ENCODE measurements at regions not wholly inside any gene's neighbourhood (a gene's known extent, or its start where the extent isn't known, plus 50 kb on each side); places are given as distances from the start of the nearest gene placed in this dataset.

DNA sequence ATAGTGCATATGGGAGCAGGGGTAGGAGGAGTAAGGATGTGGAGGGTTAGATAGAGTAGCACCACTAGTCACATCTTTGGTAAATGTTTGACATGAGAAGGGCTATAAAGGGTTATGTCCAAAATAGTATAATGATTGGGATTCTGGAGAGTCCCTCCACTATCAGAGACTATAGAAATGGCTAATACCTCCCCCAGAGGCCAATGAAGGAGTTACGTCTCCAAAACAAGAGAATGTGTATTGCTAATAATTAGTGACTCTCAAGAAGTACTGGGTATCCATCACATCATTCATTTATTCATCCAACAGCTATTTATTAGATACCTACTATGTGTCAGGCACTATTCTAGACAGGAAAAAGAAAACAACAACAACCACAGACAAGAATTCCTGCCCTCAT lies 203.7 kb upstream of the UMPS start:
- H3K27ac ChIP-seq (ENCODE audit: low read depth, low read length), result no peak overlapping the region
- H3K9me3 ChIP-seq (ENCODE audit: insufficient read depth, low read length), result no peaks in the 10 kb centered on the region
- no peaks in the 10 kb centered on the region for H3K36me3 ChIP-seq (ENCODE audit: low read length)
- H3F3A ChIP-seq (ENCODE audit: insufficient read depth), result no peaks in the 10 kb centered on the region
- H2AFZ ChIP-seq (ENCODE audit: low read depth, low read length, severe bottlenecking), result no peak overlapping the region
- no peak overlapping the region for H3K4me3 ChIP-seq (ENCODE audit: insufficient read depth, low read length, poor library complexity, severe bottlenecking)
- no peaks in the 10 kb centered on the region for H3K79me2 ChIP-seq (ENCODE audit: insufficient read depth, low read length)
- no peaks in the 10 kb centered on the region for H3K27me3 ChIP-seq (ENCODE audit: low read length)
- no peak overlapping the region for H3K4me2 ChIP-seq (ENCODE audit: low read depth, low read length, poor library complexity, severe bottlenecking)
- no peak overlapping the region for H3K9ac ChIP-seq (ENCODE audit: low read length)
- H3K9me2 ChIP-seq (replicated peaks; ENCODE audit: insufficient read depth, low read length), result no peaks in the 10 kb centered on the region
- TF ChIP-seq, protein P1, sequence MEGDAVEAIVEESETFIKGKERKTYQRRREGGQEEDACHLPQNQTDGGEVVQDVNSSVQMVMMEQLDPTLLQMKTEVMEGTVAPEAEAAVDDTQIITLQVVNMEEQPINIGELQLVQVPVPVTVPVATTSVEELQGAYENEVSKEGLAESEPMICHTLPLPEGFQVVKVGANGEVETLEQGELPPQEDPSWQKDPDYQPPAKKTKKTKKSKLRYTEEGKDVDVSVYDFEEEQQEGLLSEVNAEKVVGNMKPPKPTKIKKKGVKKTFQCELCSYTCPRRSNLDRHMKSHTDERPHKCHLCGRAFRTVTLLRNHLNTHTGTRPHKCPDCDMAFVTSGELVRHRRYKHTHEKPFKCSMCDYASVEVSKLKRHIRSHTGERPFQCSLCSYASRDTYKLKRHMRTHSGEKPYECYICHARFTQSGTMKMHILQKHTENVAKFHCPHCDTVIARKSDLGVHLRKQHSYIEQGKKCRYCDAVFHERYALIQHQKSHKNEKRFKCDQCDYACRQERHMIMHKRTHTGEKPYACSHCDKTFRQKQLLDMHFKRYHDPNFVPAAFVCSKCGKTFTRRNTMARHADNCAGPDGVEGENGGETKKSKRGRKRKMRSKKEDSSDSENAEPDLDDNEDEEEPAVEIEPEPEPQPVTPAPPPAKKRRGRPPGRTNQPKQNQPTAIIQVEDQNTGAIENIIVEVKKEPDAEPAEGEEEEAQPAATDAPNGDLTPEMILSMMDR (IDR thresholded peaks at IDR 0.05; ENCODE audit: insufficient read depth, low read length, poor library complexity, severe bottlenecking), result no peak
- TF ChIP-seq EZH2phosphoT487 (conservative IDR thresholded peaks at IDR 0.05; ENCODE audit: low read length), result no peak
- no peaks in the 10 kb centered on the region for H4K20me1 ChIP-seq (ENCODE audit: low read depth, low read length)

DNA sequence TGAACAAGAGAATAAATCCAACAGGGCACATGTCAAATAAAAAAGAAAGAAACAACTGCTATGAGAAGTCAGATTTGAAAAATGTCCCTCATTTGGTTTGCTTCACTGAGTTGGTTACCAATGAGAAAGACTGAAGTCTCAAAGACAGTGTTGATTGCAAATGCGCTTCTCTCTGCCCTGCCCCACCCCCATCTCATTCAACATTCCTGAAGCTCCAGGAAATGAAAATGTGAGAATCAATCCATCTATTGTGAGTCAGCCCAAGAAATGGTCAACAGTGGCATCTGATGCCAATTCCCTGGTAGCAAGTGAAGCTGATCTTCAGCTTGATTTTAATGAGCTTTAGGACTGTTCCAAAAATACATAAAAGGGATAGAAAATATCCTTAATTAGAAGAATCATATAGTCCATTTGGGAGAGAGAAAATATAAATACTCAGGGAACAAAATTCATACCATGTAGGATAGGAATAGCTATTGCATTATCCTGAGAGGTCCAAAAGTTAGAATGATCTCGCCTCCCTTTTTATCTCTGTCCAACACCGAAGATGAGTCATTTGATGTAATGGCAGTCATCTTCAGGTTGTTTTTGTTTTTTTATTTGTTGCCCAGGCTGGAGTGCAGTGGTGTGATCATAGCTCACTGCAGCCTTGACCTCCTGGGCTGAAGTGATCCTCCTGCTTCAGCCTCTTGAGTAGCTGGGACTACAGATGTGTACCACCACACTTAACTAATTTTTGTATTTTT lies 200.3 kb upstream of the UMPS start:
- Histone ChIP-seq H4K20me1 (ENCODE audit: low read depth, low read length) (no peaks in the 10 kb centered on the region), H3K4me2 (ENCODE audit: low read depth, low read length, poor library complexity, severe bottlenecking) (no peak overlapping the region)
- TF ChIP-seq, protein P1 (IDR thresholded peaks at IDR 0.05; ENCODE audit: insufficient read depth, low read length, poor library complexity, severe bottlenecking), result no peak

DNA sequence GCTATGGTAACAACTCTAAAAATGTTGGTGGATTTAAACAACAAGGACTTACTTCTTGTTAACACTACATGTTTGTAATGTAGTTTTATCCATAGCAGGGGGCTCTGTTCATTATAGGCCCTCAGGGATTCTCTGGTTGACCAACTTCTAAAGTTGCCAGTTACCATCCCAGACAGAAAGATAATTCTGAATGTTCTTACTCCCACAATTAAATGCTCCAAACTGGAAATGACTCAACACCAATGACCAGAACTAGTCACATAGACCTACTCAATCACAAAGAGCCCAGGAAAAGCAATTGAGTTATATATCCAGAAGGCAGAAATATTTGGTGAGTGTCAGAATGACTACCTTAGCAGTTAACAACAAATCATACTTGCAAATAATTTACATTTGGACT lies 199.3 kb upstream of the UMPS start:
- no peaks in the 10 kb centered on the region for H3K27me3 ChIP-seq (ENCODE audit: low read length)
- no peaks in the 10 kb centered on the region for H3F3A ChIP-seq (ENCODE audit: insufficient read depth)
- no peaks in the 10 kb centered on the region for H3K9me2 ChIP-seq (replicated peaks; ENCODE audit: insufficient read depth, low read length)
- H3K79me2 ChIP-seq (ENCODE audit: insufficient read depth, low read length), result no peaks in the 10 kb centered on the region
- H3K36me3 ChIP-seq (ENCODE audit: low read length), result no peaks in the 10 kb centered on the region
- no peaks in the 10 kb centered on the region for H3K9me3 ChIP-seq (ENCODE audit: insufficient read depth, low read length)
- TF ChIP-seq, protein P1 (IDR thresholded peaks at IDR 0.05; ENCODE audit: insufficient read depth, low read length, poor library complexity, severe bottlenecking), result no peak
- TF ChIP-seq EZH2phosphoT487 (conservative IDR thresholded peaks at IDR 0.05; ENCODE audit: low read length), result no peak
- H3K27ac ChIP-seq (ENCODE audit: low read depth, low read length), result no peak overlapping the region
- no peak overlapping the region for H2AFZ ChIP-seq (ENCODE audit: low read depth, low read length, severe bottlenecking)
- no peak overlapping the region for H3K9ac ChIP-seq (ENCODE audit: low read length)
- H3K4me3 ChIP-seq (ENCODE audit: insufficient read depth, low read length, poor library complexity, severe bottlenecking), result no peak overlapping the region
- H4K20me1 ChIP-seq (ENCODE audit: low read depth, low read length), result no peaks in the 10 kb centered on the region
- no peak overlapping the region for H3K4me2 ChIP-seq (ENCODE audit: low read depth, low read length, poor library complexity, severe bottlenecking)

More for the DNA sequence above, 200.3 kb upstream of the UMPS start:
- no peak overlapping the region for H3K9ac ChIP-seq (ENCODE audit: low read length)
- H3K27me3 ChIP-seq (ENCODE audit: low read length), result no peaks in the 10 kb centered on the region
- no peak overlapping the region for H2AFZ ChIP-seq (ENCODE audit: low read depth, low read length, severe bottlenecking)
- H3K4me3 ChIP-seq (ENCODE audit: insufficient read depth, low read length, poor library complexity, severe bottlenecking), result no peak overlapping the region
- H3F3A ChIP-seq (ENCODE audit: insufficient read depth), result no peaks in the 10 kb centered on the region
- no peaks in the 10 kb centered on the region for H3K9me3 ChIP-seq (ENCODE audit: insufficient read depth, low read length)
- no peak overlapping the region for H3K27ac ChIP-seq (ENCODE audit: low read depth, low read length)
- H3K36me3 ChIP-seq (ENCODE audit: low read length), result no peaks in the 10 kb centered on the region
- H3K9me2 ChIP-seq (replicated peaks; ENCODE audit: insufficient read depth, low read length), result no peaks in the 10 kb centered on the region
- no peaks in the 10 kb centered on the region for H3K79me2 ChIP-seq (ENCODE audit: insufficient read depth, low read length)

Data from SU-DHL-6 (cell line).